ENCODE measurements at regions not wholly inside any gene's neighbourhood (a gene's known extent, or its start where the extent isn't known, plus 50 kb on each side); places are given as distances from the start of the nearest gene placed in this dataset.

- 21% methylated on average over 4 of the region's 4 CpGs; no CpG with 5 or more reads in 1 of the 2 experiments for WGBS, 2 experiments (ENCODE audit: extremely low coverage in 1 of 2, insufficient coverage in 1 of 2, insufficient read length in 1 of 2, insufficient replicate concordance in 2 of 2, low coverage in 1 of 2, low lambda C conversion rate in 2 of 2, missing lambda C conversion rate in 1 of 2)
- Histone ChIP-seq H3K23ac (ENCODE audit: insufficient read length) (no peak overlapping the region), H4K5ac (ENCODE audit: insufficient read length, low read depth, low read length) (no peak overlapping the region), H2BK5ac (ENCODE audit: low read depth, low read length) (no peak overlapping the region), H3K36me3 (ENCODE audit: control insufficient read depth in 2 of 4, insufficient read depth in 4 of 4, low read length in 3 of 4) (no peaks in the 10 kb centered on the region), H3K27me3 (replicated peaks in 1 of 4; ENCODE audit: control insufficient read depth in 3 of 4, extremely low read depth in 1 of 4, insufficient read depth in 3 of 4, low read length in 3 of 4) (no peaks in the 10 kb centered on the region), H3K9ac (replicated peaks in 1 of 4; ENCODE audit: extremely low read depth in 1 of 4, low read depth in 3 of 4, low read length in 3 of 4) (no peak overlapping the region), H4K91ac (replicated peaks; ENCODE audit: insufficient read length, low read length) (no peak overlapping the region), H3K79me2 (ENCODE audit: control insufficient read depth in 1 of 2, insufficient read depth in 2 of 2, low read length in 2 of 2) (no peaks in the 10 kb centered on the region), H2BK15ac (ENCODE audit: low read length) (no peak overlapping the region), H3K27ac (ENCODE audit: low read depth, low read length) (no peak overlapping the region), H2BK20ac (ENCODE audit: low read length) (no peak overlapping the region), H2AFZ (ENCODE audit: low read length) (no peak overlapping the region), H3K56ac (replicated peaks; ENCODE audit: insufficient read length, low read depth, low read length) (no peak overlapping the region), H2BK120ac (replicated peaks; ENCODE audit: low read depth, low read length) (no peak overlapping the region), H3K23me2 (ENCODE audit: low read depth, low read length) (no peaks in the 10 kb centered on the region; the same call in 1 of the 2 replicates), H4K20me1 (replicated peaks in 1 of 2; ENCODE audit: control insufficient read depth in 1 of 2, insufficient read depth in 2 of 2, low read length in 2 of 2) (no peaks in the 10 kb centered on the region), H3K4me1 (replicated peaks in 1 of 4; ENCODE audit: control insufficient read depth in 3 of 4, insufficient read depth in 4 of 4, low read length in 3 of 4) (peaks cover 2 to 17% (median 7%) of the 10 kb centered on the region in 4 experiments; a peak in 5 of 7 replicates), H2AK5ac (ENCODE audit: low read depth, low read length) (no peak overlapping the region), H3K4me3 (ENCODE audit: extremely low read depth in 1 of 4, insufficient read depth in 2 of 4, low read depth in 3 of 4, low read length in 4 of 4) (peak overlapping the region in 1 of 4 experiments; percentile 3; a peak in 1 of 8 replicates), H3K4ac (replicated peaks; ENCODE audit: insufficient read length, low read depth, low read length) (no peak overlapping the region), H3K4me2 (ENCODE audit: insufficient read depth in 1 of 2, low read depth in 2 of 2, low read length in 2 of 2) (peak overlapping the region in 1 of 2 experiments; percentile 43; a peak in 2 of 4 replicates), H4K8ac (ENCODE audit: extremely low read depth, insufficient read depth, low read length) (no peak overlapping the region), H3K18ac (ENCODE audit: extremely low read depth, low read length) (no peak overlapping the region), H3K14ac (ENCODE audit: insufficient read length) (no peak overlapping the region), H3K79me1 (ENCODE audit: low read depth, low read length) (no peaks in the 10 kb centered on the region), H3K9me3 (ENCODE audit: insufficient read depth in 2 of 2, low read depth in 1 of 2, low read length in 1 of 2) (no peaks in the 10 kb centered on the region), H2BK12ac (ENCODE audit: low read depth, low read length) (no peak overlapping the region)
- ChIA-PET CTCF (ENCODE audit: partially characterized antibody) (no interaction called here), POLR2A (ENCODE audit: partially characterized antibody) (no interaction called here)
- FAIRE-seq (peak; percentile 50), DNase-seq (ENCODE audit: low read depth in 1 of 2, low spot score in 2 of 2) (no peak)
- TF ChIP-seq GABPA (IDR thresholded peaks at IDR 0.05; ENCODE audit: borderline replicate concordance, insufficient read depth, low read length) (no peak), TBP (IDR thresholded peaks at IDR 0.05; ENCODE audit: low read depth, low read length) (no peak), JUN (IDR thresholded peaks at IDR 0.05; ENCODE audit: low read depth, low read length) (no peak), HDAC2 (IDR thresholded peaks at IDR 0.05; ENCODE audit: borderline replicate concordance in 1 of 2, low read depth in 2 of 2, low read length in 2 of 2) (no peak), POU5F1 (IDR thresholded peaks at IDR 0.05; ENCODE audit: low read depth, low read length) (no peak), RXRA (IDR thresholded peaks at IDR 0.05; ENCODE audit: insufficient read depth, low read depth, low read length) (no peak), BRCA1 (IDR thresholded peaks at IDR 0.05; ENCODE audit: low read depth, low read length) (no peak), E2F6 (IDR thresholded peaks at IDR 0.05) (no peak), SIX5 (IDR thresholded peaks at IDR 0.05; ENCODE audit: low read depth, low read length) (no peak), SIN3A (conservative IDR thresholded peaks at IDR 0.05 in 1 of 2, IDR thresholded peaks at IDR 0.05 in 1 of 2; ENCODE audit: low read depth in 1 of 2, low read length in 2 of 2) (no peak), CREB1 (IDR thresholded peaks at IDR 0.05) (no peak), CBX8 (IDR thresholded peaks at IDR 0.05; ENCODE audit: borderline replicate concordance, low read depth, low read length) (no peak), EGR1 (IDR thresholded peaks at IDR 0.05; ENCODE audit: borderline replicate concordance, low read depth, low read length) (no peak)
These were observed 1341.5 kb upstream of the TENM4 start for GRCh38 chr11:80782135-80782885.

Data from H1 (cell line).